K562 (cell line): ENCODE measurements at regions not wholly inside any gene's neighbourhood (a gene's known extent, or its start where the extent isn't known, plus 50 kb on each side); places are given as distances from the start of the nearest gene placed in this dataset.

ENCODE experiments used
- ATAC-seq: fragments of 200-7000 bp; cut with Tn5 transposase; 3 replicates; pipeline ENCODE4 v1.9.1; 2020; ENCODE audit warnings: moderate library complexity
- BruUV-seq: library from RNA; stranded (reverse); fragments of 400-500 nt; replicated peaks from 2 replicates; lab custom pipeline; 2021; lab: Mats Ljungman, UMichigan
- CTCF ChIA-PET: fragments of 300-600 bp; formaldehyde crosslinking; extraction: SDS; loops from one replicate; lab custom pipeline; 2021; ENCODE audit warnings: low intra/inter-chr PET ratio; lab: Yijun Ruan, JAX
- POLR2A ChIA-PET: fragments of 300-600, 350-650 bp; sonication (Branson Sonifier 250); formaldehyde crosslinking; extraction: SDS; loops from one replicate; lab custom pipeline; 2021; ENCODE audit warnings: antibody characterized with exemption, inconsistent platforms; lab: Yijun Ruan, JAX
- DNase-seq, 4 experiments: peaks; one replicate each; pipeline versions ENCODE4 v3.0.0 to v3.0.0-alpha.2; 2011 to 2018; ENCODE audit warnings: low spot score in 3 of 4, mixed read lengths in 3 of 4; ENCODE audit errors: extremely low read depth in 1 of 4
- FAIRE-seq: peaks from 2 replicates; lab custom pipeline; 2011; peaks lifted over from hg19 to GRCh38; lab: Jason Lieb, UNC
- H2AFZ ChIP-seq: 2 replicates; pipeline ENCODE4 v1.6.0; 2011; ENCODE audit warnings: low read depth, low read length, control low read depth, inconsistent platforms
- H3K27ac ChIP-seq: fragments of 200-600 bp; 3 replicates; pipeline ENCODE4 v1.8.0; 2011; ENCODE audit warnings: low read depth, mild to moderate bottlenecking, control low read depth, inconsistent platforms, low read length, moderate library complexity, mixed read lengths; ENCODE audit errors: extremely low read depth
- H3K27me3 ChIP-seq, 2 experiments: fragments of 300-600 bp in 1 of 2; 2 replicates in 1 of 2; 3 replicates in 1 of 2; pipeline versions ENCODE4 v1.6.0 to v1.8.0; 2011; ENCODE audit warnings: inconsistent platforms in 2 of 2, low read length in 2 of 2, mild to moderate bottlenecking in 1 of 2, mixed read lengths in 1 of 2, moderate library complexity in 1 of 2; ENCODE audit not compliant: control insufficient read depth in 2 of 2, insufficient read depth in 2 of 2
- H3K36me3 ChIP-seq: fragments of 300-600 bp; 3 replicates; pipeline ENCODE4 v1.8.0; 2011; ENCODE audit warnings: mild to moderate bottlenecking, low read length, inconsistent platforms; ENCODE audit not compliant: control insufficient read depth, insufficient read depth
- H3K4me1 ChIP-seq, 2 experiments: fragments of 200-600 bp in 1 of 2; replicated peaks in 1 of 2; 2 replicates in 1 of 2; 3 replicates in 1 of 2; pipeline versions ENCODE4 v1.5.1 to v1.8.0; 2011; ENCODE audit warnings: inconsistent platforms in 2 of 2, low read length in 2 of 2, mild to moderate bottlenecking in 1 of 2, mixed read lengths in 1 of 2, moderate library complexity in 1 of 2; ENCODE audit not compliant: control insufficient read depth in 2 of 2, insufficient read depth in 2 of 2
- H3K4me2 ChIP-seq: 2 replicates; pipeline ENCODE4 v1.6.1; 2011; ENCODE audit warnings: low read length, control low read depth, inconsistent platforms, mixed read lengths; ENCODE audit not compliant: insufficient read depth
- H3K4me3 ChIP-seq: fragments of 200-600 bp; sonication (generic), shearing (Covaris generic); 2 replicates; pipeline ENCODE4 v1.5.1; 2016; ENCODE audit warnings: control low read depth, inconsistent platforms
- H3K79me2 ChIP-seq: fragments of 200-600 bp; 3 replicates; pipeline ENCODE4 v1.8.0; 2011; ENCODE audit warnings: low read length, inconsistent platforms; ENCODE audit not compliant: control insufficient read depth, insufficient read depth
- H3K9ac ChIP-seq, 2 experiments: 2 replicates each; pipeline versions ENCODE4 v1.6.0 to v1.6.1; 2011; ENCODE audit warnings: low read depth in 2 of 2, low read length in 2 of 2, control low read depth in 1 of 2, inconsistent platforms in 1 of 2, mild to moderate bottlenecking in 1 of 2, mixed read lengths in 1 of 2; ENCODE audit not compliant: insufficient read depth in 1 of 2
- H3K9me1 ChIP-seq: one replicate; pipeline ENCODE4 v1.6.0; 2011; ENCODE audit warnings: inconsistent platforms, mild to moderate bottlenecking, low read length, moderate library complexity; ENCODE audit not compliant: control insufficient read depth, insufficient read depth
- H3K9me3 ChIP-seq: replicated peaks from 2 replicates; pipeline ENCODE4 v1.5.1; 2011; ENCODE audit warnings: low read depth, low read length, inconsistent platforms; ENCODE audit not compliant: control insufficient read depth, insufficient read depth
- H4K20me1 ChIP-seq: replicated peaks from 2 replicates; pipeline ENCODE4 v1.6.1; 2011; ENCODE audit warnings: low read length, inconsistent platforms, mixed read lengths; ENCODE audit not compliant: control insufficient read depth, insufficient read depth
- AFF1 ChIP-seq, 2 experiments: fragments of 450-650 bp; IDR thresholded peaks; 2 replicates each; pipeline ENCODE4 v1.6.1; 2018; ENCODE audit warnings: mild to moderate bottlenecking in 2 of 2, low read depth in 1 of 2; ENCODE audit not compliant: partially characterized antibody in 2 of 2
- ETS2 ChIP-seq: IDR thresholded peaks from 2 replicates; pipeline ENCODE4 v1.6.1; 2016; ENCODE audit warnings: borderline replicate concordance, missing genetic modification characterization, mild to moderate bottlenecking, moderate library complexity, missing compliant biosample characterization; ENCODE audit not compliant: poor library complexity, severe bottlenecking
- GTF3C2 ChIP-seq: IDR thresholded peaks from 3 replicates; pipeline ENCODE4 v1.6.1; 2011; ENCODE audit warnings: borderline replicate concordance, mild to moderate bottlenecking, moderate library complexity; ENCODE audit not compliant: insufficient read length; ENCODE audit errors: extremely low read depth
- NR2F6 ChIP-seq: fragments of 450-650 bp; formaldehyde crosslinking; IDR thresholded peaks from 2 replicates; pipeline ENCODE4 v1.4.0; 2020; ENCODE audit warnings: mild to moderate bottlenecking
- SAFB2 ChIP-seq: fragments of 200-400 bp; formaldehyde crosslinking; IDR thresholded peaks from 2 replicates; pipeline ENCODE4 v1.6.1; 2018; ENCODE audit warnings: borderline replicate concordance, low read length, low read depth, moderate library complexity; ENCODE audit not compliant: severe bottlenecking
- SFPQ ChIP-seq: fragments of 200-400 bp; formaldehyde crosslinking; IDR thresholded peaks from 2 replicates; pipeline ENCODE4 v1.6.1; 2017; ENCODE audit warnings: mild to moderate bottlenecking, low read depth, low read length, moderate library complexity
- ZBTB9 ChIP-seq: fragments of 450-650 bp; formaldehyde crosslinking; IDR thresholded peaks from 2 replicates; pipeline ENCODE4 v1.4.0; 2020; ENCODE audit warnings: mild to moderate bottlenecking, moderate library complexity
- ZNF512 ChIP-seq: IDR thresholded peaks from 2 replicates; pipeline ENCODE4 v1.6.1; 2016; ENCODE audit warnings: missing genetic modification characterization, missing compliant biosample characterization
- WGBS: fragments of 100-300 bp; shearing (Covaris generic); methylation state at CpG from one replicate; pipeline ENCODE4 v1.1.6; 2016; ENCODE audit warnings: low coverage, mixed read lengths; ENCODE audit not compliant: insufficient coverage; ENCODE audit errors: missing lambda C conversion rate; 5-methylcytosine and 5-hydroxymethylcytosine counted together
- in situ Hi-C: fragments of 300-500 bp; cut with MboI; formaldehyde crosslinking; loops from 4 replicates; pipeline ENCODE4 v1.15.0; 2018; ENCODE audit warnings: inconsistent platforms, mixed read lengths
- intact Hi-C: fragments of 100-400 bp; cut with micrococcal nuclease; formaldehyde crosslinking; loops from 2 replicates; pipeline ENCODE4 v1.14.2; 2022

GRCh38 chr11:115922876-115923275, 418.7 kb upstream of the CADM1 start:
- intact Hi-C loops (no loop called here), in situ Hi-C loops (no loop called here)
- H3K4me2 ChIP-seq, result no peak overlapping the region
- DNase-seq (no peak), ATAC-seq (no peak), FAIRE-seq (no peak)
- 1% methylated on average over 8 of the region's 8 CpGs for WGBS
- ChIA-PET POLR2A (no interaction called here), CTCF (no interaction called here)
- H3K79me2 ChIP-seq, result no peaks in the 10 kb centered on the region
- no peaks in the 10 kb centered on the region for H3K9me3 ChIP-seq
- H3K4me3 ChIP-seq, result no peak overlapping the region
- no peaks in the 10 kb centered on the region for H3K36me3 ChIP-seq
- no peaks in the 10 kb centered on the region for H4K20me1 ChIP-seq
- H3K27ac ChIP-seq, result no peak overlapping the region
- no peaks in the 10 kb centered on the region for H3K9me1 ChIP-seq
- BruUV-seq, result no TSS peak
- H3K9ac ChIP-seq, result no peak overlapping the region
- H3K4me1 ChIP-seq, result no peaks in the 10 kb centered on the region
- no peaks in the 10 kb centered on the region for H3K27me3 ChIP-seq
- no peak overlapping the region for H2AFZ ChIP-seq
- TF ChIP-seq ZBTB9 (CRISPR knock-in tag), result no peak
- no peak for TF ChIP-seq NR2F6 (CRISPR knock-in tag)
- TF ChIP-seq GTF3C2, result no peak
- no peak for TF ChIP-seq SFPQ
- TF ChIP-seq SAFB2, result no peak
- TF ChIP-seq AFF1 (IDR thresholded peaks at IDR 0.05; ENCODE audit: low read depth in 1 of 2, partially characterized antibody in 2 of 2), result no peak
- no peak for TF ChIP-seq ZNF512 (tag)
- no peak for TF ChIP-seq ETS2
